Keratinocyte (primary cell): ENCODE measurements at regions not wholly inside any gene's neighbourhood (a gene's known extent, or its start where the extent isn't known, plus 50 kb on each side); places are given as distances from the start of the nearest gene placed in this dataset.

Experiments used
- DNase-seq: peaks from one replicate; pipeline ENCODE4 v3.0.0-alpha.2; 2011; ENCODE audit warnings: low read depth, missing footprints, low spot score
- FAIRE-seq: peaks from 2 replicates; lab custom pipeline; 2011; peaks lifted over from hg19 to GRCh38; lab: Jason Lieb, UNC
- H2AFZ ChIP-seq: 2 replicates; pipeline ENCODE4 v1.6.0; 2012; ENCODE audit warnings: low read length, control low read depth, inconsistent platforms; ENCODE audit not compliant: control insufficient read depth
- H3K27ac ChIP-seq: 2 replicates; pipeline ENCODE4 v1.5.1; 2011; ENCODE audit warnings: low read length; ENCODE audit not compliant: control insufficient read depth, insufficient read depth
- H3K27me3 ChIP-seq: 3 replicates; pipeline ENCODE4 v1.6.0; 2011; ENCODE audit warnings: low read length; ENCODE audit not compliant: control insufficient read depth, insufficient read depth; ENCODE audit errors: extremely low read depth
- H3K36me3 ChIP-seq, 2 experiments: 2 replicates in 1 of 2; 3 replicates in 1 of 2; pipeline ENCODE4 v1.5.1; 2011; ENCODE audit warnings: low read length in 2 of 2, mild to moderate bottlenecking in 1 of 2; ENCODE audit not compliant: control insufficient read depth in 2 of 2, insufficient read depth in 2 of 2; ENCODE audit errors: extremely low read depth in 1 of 2
- H3K4me1 ChIP-seq: 3 replicates; pipeline ENCODE4 v1.5.1; 2011; ENCODE audit warnings: low read length; ENCODE audit not compliant: control insufficient read depth, insufficient read depth; ENCODE audit errors: extremely low read depth
- H3K4me2 ChIP-seq: 3 replicates; pipeline ENCODE4 v1.6.0; 2011; ENCODE audit warnings: low read depth, low read length; ENCODE audit not compliant: control insufficient read depth, insufficient read depth; ENCODE audit errors: extremely low read depth
- H3K4me3 ChIP-seq, 3 experiments: fragments of 200-600 bp in 1 of 3; sonication (generic) in 1 of 3; 2 replicates in 2 of 3; 3 replicates in 1 of 3; pipeline ENCODE4 v1.5.1; 2011 to 2016; ENCODE audit warnings: low read length in 3 of 3, mild to moderate bottlenecking in 3 of 3, control low read depth in 2 of 3, inconsistent platforms in 1 of 3, low read depth in 1 of 3, mixed read lengths in 1 of 3, mixed run types in 1 of 3, moderate library complexity in 1 of 3; ENCODE audit not compliant: control insufficient read depth in 2 of 3, insufficient read depth in 2 of 3; ENCODE audit errors: extremely low read depth in 1 of 3
- H3K79me2 ChIP-seq: 2 replicates; pipeline ENCODE4 v1.6.0; 2012; ENCODE audit warnings: low read length; ENCODE audit not compliant: control insufficient read depth, insufficient read depth
- H3K9ac ChIP-seq: 3 replicates; pipeline ENCODE4 v1.6.0; 2011; ENCODE audit warnings: low read length; ENCODE audit not compliant: control insufficient read depth, insufficient read depth; ENCODE audit errors: extremely low read depth
- H3K9me1 ChIP-seq: 3 replicates; pipeline ENCODE4 v1.6.0; 2011; ENCODE audit warnings: low read length; ENCODE audit not compliant: control insufficient read depth, insufficient read depth; ENCODE audit errors: extremely low read depth
- H3K9me3 ChIP-seq: 2 replicates; pipeline ENCODE4 v1.5.1; 2012; ENCODE audit warnings: low read depth, low read length; ENCODE audit not compliant: control insufficient read depth
- H4K20me1 ChIP-seq: 3 replicates; pipeline ENCODE4 v1.6.0; 2011; ENCODE audit warnings: low read length; ENCODE audit not compliant: control insufficient read depth, insufficient read depth; ENCODE audit errors: extremely low read depth
- EZH2 ChIP-seq: IDR thresholded peaks from one replicate; pipeline ENCODE4 v1.6.1; 2012; ENCODE audit warnings: inconsistent platforms, mild to moderate bottlenecking, low read length, moderate library complexity
- dilution Hi-C: fragments of 300-500 bp; cut with MboI; formaldehyde crosslinking; loops from one replicate; pipeline ENCODE4 v1.7.0; 2020; ENCODE audit warnings: low sequenced_read_pairs; ENCODE audit not compliant: extremely low pct_ligation_motif_present
- TF ChIP-seq, protein P1 (sequence below), 3 experiments: IDR thresholded peaks in 1 of 3; conservative IDR thresholded peaks in 1 of 3; optimal IDR thresholded peaks in 1 of 3; 2 replicates in 2 of 3; 3 replicates in 1 of 3; pipeline versions ENCODE3 to v1.5.1; 2011; ENCODE audit warnings: low read length in 3 of 3, mild to moderate bottlenecking in 3 of 3, moderate library complexity in 2 of 3, control low read depth in 1 of 3, inconsistent platforms in 1 of 3; ENCODE audit not compliant: insufficient read depth in 2 of 3; ENCODE audit errors: extremely low read depth in 1 of 3

GRCh38 chr17:69999253-69999652 is 75.8 kb upstream of the KCNJ16 start:
- H3K4me2 ChIP-seq: no peak overlapping the region
- dilution Hi-C loops: no loop called here
- no peak for FAIRE-seq

DNA sequence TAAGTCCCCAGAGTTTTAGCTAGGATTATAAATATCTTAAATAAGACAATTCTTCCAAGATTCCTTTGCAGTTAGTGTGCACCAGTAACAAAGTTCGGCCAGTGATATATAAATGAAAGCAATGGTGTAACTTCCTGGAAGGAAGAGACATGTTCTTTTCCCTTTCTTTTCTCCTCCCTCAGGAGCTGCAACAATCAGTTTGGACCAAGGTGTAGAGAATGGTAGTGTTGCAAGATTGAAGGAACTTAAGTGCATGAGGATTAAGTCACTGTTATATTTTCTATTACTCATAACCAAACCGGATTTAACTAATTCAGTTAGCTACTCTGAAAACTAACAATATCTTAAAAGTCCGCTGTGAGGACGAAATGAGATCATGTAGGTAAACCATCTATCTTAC is 68.9 kb upstream of the KCNJ16 start:
- Histone ChIP-seq H3K79me2 (no peaks in the 10 kb centered on the region), H3K9me1 (no peaks in the 10 kb centered on the region), H3K36me3 (no peaks in the 10 kb centered on the region), H3K27me3 (no peaks in the 10 kb centered on the region), H3K27ac (no peak overlapping the region), H4K20me1 (no peaks in the 10 kb centered on the region), H3K4me2 (no peak overlapping the region), H3K9ac (no peak overlapping the region), H3K4me1 (no peaks in the 10 kb centered on the region), H3K4me3 (no peak overlapping the region), H2AFZ (no peak overlapping the region), H3K9me3 (no peaks in the 10 kb centered on the region)
- no peak for FAIRE-seq
- no peak for DNase-seq
- no peak for TF ChIP-seq EZH2
- TF ChIP-seq, protein P1, sequence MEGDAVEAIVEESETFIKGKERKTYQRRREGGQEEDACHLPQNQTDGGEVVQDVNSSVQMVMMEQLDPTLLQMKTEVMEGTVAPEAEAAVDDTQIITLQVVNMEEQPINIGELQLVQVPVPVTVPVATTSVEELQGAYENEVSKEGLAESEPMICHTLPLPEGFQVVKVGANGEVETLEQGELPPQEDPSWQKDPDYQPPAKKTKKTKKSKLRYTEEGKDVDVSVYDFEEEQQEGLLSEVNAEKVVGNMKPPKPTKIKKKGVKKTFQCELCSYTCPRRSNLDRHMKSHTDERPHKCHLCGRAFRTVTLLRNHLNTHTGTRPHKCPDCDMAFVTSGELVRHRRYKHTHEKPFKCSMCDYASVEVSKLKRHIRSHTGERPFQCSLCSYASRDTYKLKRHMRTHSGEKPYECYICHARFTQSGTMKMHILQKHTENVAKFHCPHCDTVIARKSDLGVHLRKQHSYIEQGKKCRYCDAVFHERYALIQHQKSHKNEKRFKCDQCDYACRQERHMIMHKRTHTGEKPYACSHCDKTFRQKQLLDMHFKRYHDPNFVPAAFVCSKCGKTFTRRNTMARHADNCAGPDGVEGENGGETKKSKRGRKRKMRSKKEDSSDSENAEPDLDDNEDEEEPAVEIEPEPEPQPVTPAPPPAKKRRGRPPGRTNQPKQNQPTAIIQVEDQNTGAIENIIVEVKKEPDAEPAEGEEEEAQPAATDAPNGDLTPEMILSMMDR (optimal IDR thresholded peaks at IDR 0.05 in 1 of 3, IDR thresholded peaks at IDR 0.05 in 1 of 3, conservative IDR thresholded peaks at IDR 0.05 in 1 of 3; ENCODE audit: extremely low read depth in 1 of 3, insufficient read depth in 2 of 3, low read length in 3 of 3): no peak
- dilution Hi-C loops: no loop called here

More at GRCh38 chr17:69999253-69999652, 75.8 kb upstream of the KCNJ16 start:
- Histone ChIP-seq H3K4me1 (no peaks in the 10 kb centered on the region), H3K27ac (no peak overlapping the region), H3K9me1 (no peaks in the 10 kb centered on the region), H3K36me3 (no peaks in the 10 kb centered on the region), H3K9me3 (no peaks in the 10 kb centered on the region), H2AFZ (no peak overlapping the region), H4K20me1 (no peaks in the 10 kb centered on the region), H3K4me3 (no peak overlapping the region), H3K79me2 (no peaks in the 10 kb centered on the region), H3K27me3 (no peaks in the 10 kb centered on the region), H3K9ac (no peak overlapping the region)
- DNase-seq: no peak
- TF ChIP-seq, protein P1 (optimal IDR thresholded peaks at IDR 0.05 in 1 of 3, IDR thresholded peaks at IDR 0.05 in 1 of 3, conservative IDR thresholded peaks at IDR 0.05 in 1 of 3; ENCODE audit: extremely low read depth in 1 of 3, insufficient read depth in 2 of 3, low read length in 3 of 3): no peak
- no peak for TF ChIP-seq EZH2
